Prostate gland (tissue), 2 donors: ENCODE measurements at regions not wholly inside any gene's neighbourhood (a gene's known extent, or its start where the extent isn't known, plus 50 kb on each side); places are given as distances from the start of the nearest gene placed in this dataset.

Source experiments
- CTCF ChIP-seq, 4 experiments: fragments of 200-600 bp in 2 of 4; fragments of 450-650 bp in 2 of 4; sonication (generic) in 2 of 4; IDR thresholded peaks; 1 replicate in 3 of 4; 2 replicates in 1 of 4; pipeline ENCODE4 v1.5.1; 2016 to 2019; ENCODE audit warnings: antibody characterized with exemption in 4 of 4, mild to moderate bottlenecking in 2 of 4, moderate library complexity in 2 of 4
- POLR2AphosphoS5 ChIP-seq: sonication (generic); formaldehyde crosslinking; IDR thresholded peaks from one replicate; pipeline ENCODE4 v1.6.1; 2017; ENCODE audit warnings: antibody characterized with exemption

- TF ChIP-seq CTCF (IDR thresholded peaks at IDR 0.05) (no peak), POLR2AphosphoS5 (no peak)
Measured at GRCh38 chr10:16384021-16384420, 52.8 kb upstream of the PTER start.
